Left colon (tissue), 2 donors: ENCODE measurements at regions not wholly inside any gene's neighbourhood (a gene's known extent, or its start where the extent isn't known, plus 50 kb on each side); places are given as distances from the start of the nearest gene placed in this dataset.
A peak's percentile ranks its signal among the peaks of the same experiment; 100 is the strongest.
"Not testable (repeated sequence)": the region's sequence is repeated elsewhere in the genome, so short reads cannot be mapped to it uniquely, and the experiment has no call there.

ENCODE experiments used
- ATAC-seq: fragments of 200-7000 bp; cut with Tn5 transposase; one replicate; pipeline ENCODE4 v1.9.1; 2020; ENCODE audit warnings: mild to moderate bottlenecking, moderate library complexity
- DNase-seq, 2 donors: peaks; one replicate each; pipeline ENCODE4 v3.0.0-alpha.2; 2020
- intact Hi-C, 2 donors: fragments of 100-400 bp; cut with DNase I in 1 of 2; cut with micrococcal nuclease in 1 of 2; formaldehyde crosslinking; loops; one replicate each; pipeline versions ENCODE4 v1.11.2 to v1.14.0; 2022; cut with DNase I, micrococcal nuclease
- donor health status: DM: no; HTN: no; CAD: no.
- donor health status: DM: yes; HTN: yes; CAD: no.

DNA sequence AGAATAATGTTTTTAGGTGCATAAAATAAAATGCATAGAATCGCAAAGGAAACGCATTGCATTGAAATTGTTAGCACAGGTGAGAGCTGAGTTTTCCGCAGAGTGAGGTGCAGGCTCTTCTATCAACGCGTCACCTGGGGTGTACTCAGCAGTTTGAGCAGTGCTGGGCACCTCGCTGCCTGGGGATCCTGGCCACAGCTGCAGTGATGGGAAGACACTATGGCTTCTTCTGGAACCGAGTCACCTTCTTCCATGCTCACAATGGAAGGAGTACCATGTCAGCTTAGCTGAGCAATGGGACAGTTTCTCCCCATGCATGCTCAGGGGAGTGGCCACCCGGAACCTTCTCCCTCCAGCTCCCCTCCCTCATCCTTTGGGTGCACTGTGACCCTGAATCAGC is 95.4 kb upstream of the OTOS start:
- ATAC-seq (no peak), DNase-seq (no peak)
- intact Hi-C loops: no loop called here

DNA sequence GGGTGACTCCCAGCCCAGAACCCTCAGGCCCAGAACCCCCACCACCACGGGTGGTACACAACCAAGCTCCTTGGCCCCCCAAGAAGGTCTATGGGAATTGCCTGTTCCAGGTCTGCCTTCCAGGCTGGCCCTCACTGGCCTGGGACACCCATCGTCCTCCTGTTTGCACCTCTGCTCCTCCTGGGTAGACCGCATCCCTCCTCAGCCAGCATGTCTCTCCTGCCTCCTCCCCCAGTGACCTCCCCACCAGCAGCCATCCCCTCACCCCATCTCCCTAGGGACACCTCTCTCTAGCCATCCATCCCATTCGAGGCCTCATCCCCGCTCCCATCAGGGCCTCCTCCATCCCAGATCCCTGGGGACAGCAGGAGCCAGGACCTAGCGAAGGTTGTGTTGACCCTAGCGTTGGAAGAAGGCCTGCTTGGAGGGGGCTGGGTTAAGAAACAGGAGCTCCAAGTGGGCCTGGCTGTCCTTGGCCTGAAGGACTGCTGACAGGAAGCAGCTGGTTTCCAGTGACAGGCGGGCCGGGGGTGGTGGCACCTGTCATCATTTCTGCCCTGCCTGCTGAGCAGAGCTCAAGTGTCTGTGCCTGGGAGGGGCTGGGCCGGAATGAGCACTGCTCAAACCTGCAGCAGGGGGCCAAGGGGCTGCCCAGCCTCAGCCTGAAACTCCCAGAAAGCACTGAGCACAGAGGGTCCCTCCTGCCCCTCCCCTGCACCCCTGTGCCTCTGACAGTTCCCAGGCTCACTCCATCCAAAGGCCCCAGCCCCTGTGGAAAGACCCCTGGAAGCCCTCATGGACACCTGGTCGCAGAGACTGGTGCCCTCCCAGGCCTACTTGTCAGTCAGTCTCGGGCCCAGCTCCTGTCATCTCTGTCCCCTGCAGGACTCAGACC is 96.0 kb upstream of the OTOS start:
- intact Hi-C loops: no loop called here
- DNase-seq (peak in 1 of 2 donors; percentile 19), ATAC-seq (no peak)

DNA sequence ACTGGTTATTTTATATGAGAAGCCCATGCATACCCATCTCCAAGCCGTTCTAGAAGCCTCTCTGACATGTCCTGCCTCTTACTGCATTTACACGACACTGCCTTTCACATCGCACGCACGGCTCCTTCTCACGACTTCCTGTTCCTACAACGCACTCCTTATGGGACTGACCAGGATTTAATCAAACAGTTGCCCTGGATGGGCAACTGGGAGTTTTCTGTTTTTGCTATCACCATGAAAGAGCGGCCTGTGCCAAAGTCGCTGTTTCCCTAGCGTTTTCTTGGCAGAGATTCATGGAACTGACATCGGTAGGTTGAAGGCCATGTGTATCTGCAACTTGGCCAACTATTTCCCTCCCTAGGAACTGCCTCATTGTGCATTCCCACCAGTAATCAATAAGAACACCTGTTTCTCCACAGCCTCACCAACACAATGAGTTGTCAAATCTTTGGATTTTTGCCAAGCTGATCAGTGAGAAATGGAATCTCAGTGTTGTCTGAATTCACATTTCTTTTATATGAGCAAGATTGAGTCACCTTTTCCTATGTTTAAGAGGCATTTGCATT is 97.2 kb upstream of the OTOS start:
- intact Hi-C loops: no loop called here
- ATAC-seq (no peak), DNase-seq (peak in 1 of 2 donors; percentile 18)

DNA sequence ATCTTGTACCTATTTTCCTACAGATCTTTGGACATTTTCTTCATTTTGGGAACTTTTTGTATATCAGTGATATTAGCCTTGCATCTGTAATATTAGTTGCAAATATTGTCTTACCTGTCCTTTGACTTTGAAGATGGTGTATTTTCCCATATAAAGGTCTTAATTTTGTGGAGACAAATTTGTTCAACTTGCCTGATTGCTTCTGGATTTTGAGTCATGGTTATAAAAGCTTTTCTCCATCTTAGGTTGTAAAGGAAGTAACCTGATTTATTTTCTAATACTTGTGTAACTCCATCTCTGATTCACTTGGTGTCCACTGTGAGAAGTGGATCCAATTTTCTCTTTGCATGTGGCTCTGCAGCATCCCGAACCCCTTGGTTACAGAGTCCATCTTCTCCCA is 97.7 kb upstream of the OTOS start:
- intact Hi-C loops: no loop called here
- DNase-seq (no peak), ATAC-seq (no peak)

DNA sequence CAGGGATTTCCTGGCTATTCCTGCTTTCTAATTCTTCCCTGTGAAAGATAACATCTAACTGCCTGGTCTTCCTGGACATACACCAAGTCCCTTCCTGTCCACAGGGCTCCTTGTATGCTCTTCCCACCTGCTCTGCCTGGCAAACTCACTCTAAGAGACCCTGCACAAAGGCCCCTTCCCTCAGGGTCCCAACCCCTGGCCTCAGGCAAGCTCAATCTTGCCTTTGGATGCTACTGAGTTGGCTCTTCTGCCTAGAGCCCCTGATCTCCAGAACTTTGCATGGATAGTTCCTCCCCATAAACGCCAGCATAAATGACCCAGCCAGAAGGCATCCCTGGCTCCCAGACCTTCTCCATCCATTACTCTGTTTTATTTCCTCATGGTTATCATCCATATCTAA is 98.3 kb upstream of the OTOS start:
- DNase-seq (no peak), ATAC-seq (no peak)
- intact Hi-C loops: no loop called here

DNA sequence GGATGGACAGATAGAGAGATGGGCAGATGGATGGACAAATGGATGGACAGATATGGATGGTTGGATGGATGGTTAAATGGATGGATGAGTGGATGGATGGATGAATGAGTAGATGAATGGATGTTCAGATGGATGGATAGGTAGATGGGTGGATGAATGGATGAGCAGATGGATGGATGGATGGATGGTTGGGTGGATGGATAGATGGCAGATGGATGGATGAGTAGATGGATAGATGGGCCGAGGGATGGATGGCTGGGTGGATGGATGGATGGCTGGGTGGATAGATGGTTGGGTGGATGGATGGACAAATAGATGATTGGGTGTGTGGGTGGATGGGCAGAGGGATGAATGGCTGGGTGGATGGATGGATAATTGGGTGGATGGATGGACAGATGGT is 98.9 kb upstream of the OTOS start:
- DNase-seq (no peak), ATAC-seq (no peak)
- intact Hi-C loops: no loop called here

DNA sequence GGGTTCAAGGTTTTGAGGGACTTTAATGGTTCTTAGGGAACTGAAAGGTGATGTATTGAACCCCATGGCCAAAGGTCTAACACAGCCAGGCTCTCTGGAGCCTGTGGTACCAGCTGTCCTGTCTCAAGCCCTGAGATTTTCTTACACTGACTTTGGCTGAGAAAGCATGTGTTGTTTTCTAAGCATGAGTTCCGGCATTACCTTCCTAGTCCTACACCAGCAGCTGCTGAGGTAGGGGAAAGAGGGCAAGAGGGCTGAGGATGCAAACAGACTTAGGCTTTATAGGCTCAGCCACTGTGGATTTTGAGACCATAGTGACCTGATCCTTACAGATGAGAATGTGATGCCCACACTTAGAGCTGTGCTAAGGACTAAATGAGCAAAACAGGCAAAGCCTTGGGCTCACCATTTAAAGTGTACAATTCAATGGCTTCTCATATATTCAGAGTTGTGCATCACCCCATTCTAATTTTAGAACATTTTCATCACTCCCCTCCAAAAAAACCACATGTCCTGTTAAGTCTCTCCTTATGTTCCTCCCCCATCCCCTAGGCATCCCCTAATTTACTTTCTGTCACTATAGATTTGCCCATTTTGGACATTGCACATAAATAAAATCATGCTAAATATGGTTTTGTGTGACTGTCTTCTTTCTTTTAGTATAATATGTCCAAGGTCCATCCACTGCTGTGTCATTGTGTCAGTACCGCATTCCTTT is 99.7 kb upstream of the OTOS start:
- DNase-seq: no peak
- intact Hi-C loops: no loop called here
- no peak for ATAC-seq

DNA sequence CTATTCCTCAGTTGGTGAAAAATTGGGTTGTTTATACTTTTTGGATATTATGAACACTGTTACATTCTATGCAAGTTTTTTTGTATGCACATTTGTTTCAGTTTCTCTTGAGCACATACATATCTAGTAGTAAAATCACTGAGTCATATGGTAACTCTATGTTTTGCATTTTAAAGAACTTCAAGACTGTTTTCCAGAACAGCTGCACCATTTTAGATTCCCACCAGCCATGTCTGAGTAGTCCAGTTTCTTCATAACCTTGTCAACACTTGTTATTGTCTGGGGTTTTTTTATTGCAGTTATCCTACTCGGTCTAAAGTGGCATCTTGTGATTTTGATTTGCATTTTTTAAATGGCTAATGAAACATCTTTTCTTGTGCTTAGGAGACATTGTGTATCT is 100.3 kb upstream of the OTOS start:
- ATAC-seq: no peak
- DNase-seq: no peak
- intact Hi-C loops: no loop called here

DNA sequence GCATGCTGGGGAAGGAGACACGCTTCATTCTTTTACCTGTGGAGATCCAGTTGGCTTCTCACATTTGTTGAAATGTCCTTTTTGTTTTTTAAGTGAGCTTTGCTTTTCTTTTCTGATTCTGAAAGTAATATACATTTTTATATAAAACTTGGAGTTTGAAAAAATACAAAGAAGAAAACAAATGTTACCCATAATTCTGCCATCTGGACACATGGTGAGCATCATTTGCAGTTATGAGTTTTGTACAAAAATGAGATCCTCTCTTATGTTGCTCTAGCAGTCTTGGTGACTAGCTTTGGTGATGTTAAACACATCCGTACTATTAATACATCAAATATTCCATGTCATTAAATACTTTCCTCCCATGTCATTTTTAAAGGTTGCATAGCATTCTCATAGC is 101.1 kb upstream of the OTOS start:
- ATAC-seq (no peak), DNase-seq (no peak)
- intact Hi-C loops: no loop called here

DNA sequence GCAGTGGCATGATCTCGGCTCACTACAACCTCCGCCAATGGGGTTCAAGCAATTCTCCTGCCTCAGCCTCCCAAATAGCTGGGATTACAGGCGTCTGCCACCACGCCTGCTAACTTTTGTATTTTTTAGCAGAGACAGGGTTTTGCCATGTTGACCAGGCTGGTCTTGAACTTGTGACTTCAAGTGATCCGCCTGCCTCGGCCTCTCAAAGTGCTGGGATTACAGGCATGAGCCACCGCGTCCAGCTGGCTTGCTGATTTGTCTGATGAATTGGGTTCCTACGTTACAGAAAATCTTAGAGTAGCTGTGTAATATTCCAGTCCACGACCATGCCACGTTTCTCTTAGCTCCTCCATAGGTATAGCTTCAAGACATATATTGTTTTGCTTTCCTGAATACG is 102.6 kb upstream of the OTOS start:
- DNase-seq, intact Hi-C loops, ATAC-seq: not testable (repeated sequence)

DNA sequence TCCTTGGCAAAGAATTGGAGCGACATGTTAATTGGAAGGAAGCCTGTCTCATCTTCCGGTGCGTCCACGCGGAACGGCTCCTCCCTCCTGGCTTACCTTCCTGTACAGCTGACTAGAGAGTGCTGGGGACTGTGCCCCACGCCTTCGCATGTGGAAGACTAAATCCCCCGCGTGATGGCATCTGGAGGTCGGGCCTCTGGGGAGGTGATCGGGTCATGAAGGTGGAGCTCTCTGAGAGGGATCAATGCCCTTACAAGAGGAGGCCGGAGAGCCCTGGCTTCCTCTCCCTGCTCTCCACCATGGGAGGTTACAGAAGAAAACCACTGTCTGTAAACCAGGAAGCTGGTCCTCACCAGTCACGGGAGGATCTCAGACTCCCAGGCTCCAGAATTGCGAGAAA is 104.1 kb upstream of the OTOS start:
- ATAC-seq: no peak
- no peak for DNase-seq
- intact Hi-C loops: no loop called here

DNA sequence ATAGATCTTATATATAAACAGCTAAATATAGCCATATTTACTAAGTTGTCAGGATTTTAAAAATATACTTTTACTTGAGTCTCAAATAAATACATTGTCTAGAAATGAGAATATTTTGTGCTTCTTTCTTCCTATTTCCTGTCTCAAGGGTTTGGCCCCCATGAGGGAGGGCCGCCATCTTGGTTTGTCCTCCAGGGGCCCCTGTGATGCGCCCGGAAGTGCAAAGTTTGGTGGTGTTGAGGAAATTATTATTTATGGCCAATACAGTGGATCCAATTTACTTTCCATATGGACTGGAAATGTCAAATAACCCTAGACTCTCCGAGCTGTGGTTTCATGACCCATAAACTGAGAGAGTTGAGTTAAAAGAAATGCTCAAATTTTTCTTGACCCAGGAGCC is 104.7 kb upstream of the OTOS start:
- ATAC-seq: no peak
- no peak for DNase-seq
- intact Hi-C loops: no loop called here

DNA sequence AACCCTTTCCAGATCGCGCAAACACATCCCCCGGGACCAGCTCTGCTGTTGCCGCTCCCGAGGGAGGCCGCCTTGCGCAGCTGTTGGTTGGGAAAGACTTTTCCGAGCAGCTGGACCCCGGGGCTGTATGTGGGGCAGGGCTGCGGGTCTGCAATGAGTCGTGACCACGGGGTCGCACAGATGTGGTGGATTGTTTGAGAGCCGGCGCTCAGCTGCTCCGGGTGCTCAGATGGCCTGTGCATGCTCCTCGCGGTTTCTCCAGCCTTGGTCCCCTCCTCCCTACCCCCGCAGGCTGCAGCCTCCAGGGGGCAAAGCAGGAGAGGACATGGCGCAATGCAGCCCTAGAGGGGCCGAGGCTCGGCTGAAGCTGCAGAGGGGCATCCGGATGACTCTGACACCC is 105.2 kb upstream of the OTOS start:
- DNase-seq: peak in 1 of 2 donors; percentile 16
- ATAC-seq: no peak
- intact Hi-C loops: no loop called here

DNA sequence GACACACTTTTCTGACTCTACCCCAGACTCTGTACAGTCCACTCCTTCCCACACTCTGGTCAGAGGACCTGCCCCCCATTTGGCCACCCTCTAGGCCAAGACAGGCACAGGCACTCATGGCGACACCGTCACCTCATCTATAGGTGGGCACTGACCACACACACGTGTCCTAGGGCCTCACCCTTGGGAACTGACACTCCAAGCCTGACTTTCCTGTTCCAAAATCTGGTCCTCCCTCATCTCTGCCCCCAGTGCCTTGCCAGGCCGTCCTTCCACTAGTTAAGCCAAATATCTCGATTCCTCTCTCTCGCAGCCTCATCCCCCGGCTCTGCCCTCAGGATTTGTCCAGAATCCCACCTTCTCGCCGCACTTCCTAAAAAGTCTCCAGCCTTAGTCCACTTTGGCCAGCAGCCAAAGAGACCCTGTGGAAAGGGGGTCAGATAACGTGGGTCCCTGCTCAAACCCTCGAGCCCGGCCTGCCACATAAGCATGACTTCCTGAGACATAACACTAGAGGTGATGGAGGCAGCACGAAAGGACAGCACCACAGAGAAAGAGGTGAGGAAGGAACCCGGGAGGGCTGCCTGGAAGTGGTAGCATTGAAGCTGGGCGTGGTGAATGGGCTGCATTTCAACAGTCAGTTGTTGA is 105.8 kb upstream of the OTOS start:
- peak in 1 of 2 donors; percentile 15 for DNase-seq
- no peak for ATAC-seq
- intact Hi-C loops: no loop called here

DNA sequence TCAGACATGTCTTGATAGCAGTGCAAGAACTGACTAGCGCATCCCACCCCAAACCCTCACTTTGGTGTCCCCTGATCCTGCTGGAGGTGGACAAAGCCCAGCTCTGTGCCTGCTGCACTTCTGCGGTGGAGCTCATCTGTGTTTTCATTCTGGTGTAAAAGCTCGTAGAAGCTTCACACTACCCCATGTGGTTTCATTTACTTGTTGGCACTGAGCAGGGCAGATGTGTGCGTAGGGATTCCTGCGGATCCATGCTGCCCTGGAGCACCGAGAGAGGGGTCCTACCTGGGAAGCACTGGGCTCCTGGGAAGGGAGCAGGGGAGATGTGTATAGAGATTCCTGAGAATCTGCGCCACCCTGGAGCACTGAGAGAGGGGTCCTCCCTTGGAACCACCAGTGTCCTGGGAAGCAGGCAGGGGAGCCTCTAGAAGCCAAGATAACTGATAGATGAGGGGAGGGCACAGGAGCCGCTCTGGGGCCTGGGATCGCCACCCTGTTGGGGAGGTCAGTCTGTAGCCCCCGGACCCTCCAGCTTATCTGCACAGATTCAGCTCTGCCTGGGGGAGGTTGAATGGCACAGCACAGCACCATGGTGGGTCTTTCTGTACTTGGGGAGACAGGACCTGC is 106.9 kb upstream of the OTOS start:
- intact Hi-C loops: no loop called here
- peak in 1 of 2 donors; percentile 11 for DNase-seq
- ATAC-seq: no peak

DNA sequence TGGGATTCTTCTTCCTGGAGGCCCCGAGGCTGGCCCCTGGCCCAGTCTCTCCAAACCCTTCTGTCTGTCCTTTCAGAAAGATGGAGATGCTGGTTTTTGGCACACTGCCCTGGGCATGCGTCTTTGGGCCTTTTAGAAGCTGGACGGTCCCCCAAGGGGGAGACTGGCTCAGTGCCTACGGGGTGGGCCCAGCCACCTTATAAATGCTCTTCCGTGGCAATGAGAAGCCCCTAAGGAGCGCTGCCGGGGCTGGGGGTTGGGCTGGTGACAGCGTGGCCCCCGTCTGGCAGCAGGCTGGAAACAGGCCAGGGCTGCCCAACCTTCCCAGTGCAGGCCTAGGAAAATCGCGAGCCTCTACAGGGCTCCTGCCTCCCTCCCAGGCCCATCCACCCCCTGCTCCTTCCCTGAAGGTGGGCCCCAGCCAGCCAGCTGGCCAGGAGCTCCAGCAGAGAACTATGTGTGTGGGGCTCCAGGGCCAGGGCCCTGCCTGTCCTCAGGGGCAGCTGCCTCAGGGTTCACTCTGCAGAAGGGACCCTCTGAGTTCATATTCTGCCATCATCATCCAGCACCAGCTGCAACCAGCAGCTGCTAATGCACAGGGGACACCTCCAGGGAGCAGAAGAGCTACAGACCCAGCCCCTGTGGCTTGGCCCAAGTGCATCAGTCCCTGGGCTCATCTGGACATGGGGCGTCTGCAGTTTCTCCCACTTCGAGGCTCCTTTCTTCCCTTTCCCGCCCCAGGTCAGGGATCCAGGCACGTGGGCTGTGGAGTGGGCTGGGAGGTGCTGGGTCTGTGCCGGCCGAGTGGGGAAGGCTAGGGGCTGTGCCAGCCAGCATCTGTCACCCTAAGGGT is 107.6 kb upstream of the OTOS start:
- intact Hi-C loops: no loop called here
- DNase-seq (peak in 1 of 2 donors; percentile 12), ATAC-seq (no peak)

DNA sequence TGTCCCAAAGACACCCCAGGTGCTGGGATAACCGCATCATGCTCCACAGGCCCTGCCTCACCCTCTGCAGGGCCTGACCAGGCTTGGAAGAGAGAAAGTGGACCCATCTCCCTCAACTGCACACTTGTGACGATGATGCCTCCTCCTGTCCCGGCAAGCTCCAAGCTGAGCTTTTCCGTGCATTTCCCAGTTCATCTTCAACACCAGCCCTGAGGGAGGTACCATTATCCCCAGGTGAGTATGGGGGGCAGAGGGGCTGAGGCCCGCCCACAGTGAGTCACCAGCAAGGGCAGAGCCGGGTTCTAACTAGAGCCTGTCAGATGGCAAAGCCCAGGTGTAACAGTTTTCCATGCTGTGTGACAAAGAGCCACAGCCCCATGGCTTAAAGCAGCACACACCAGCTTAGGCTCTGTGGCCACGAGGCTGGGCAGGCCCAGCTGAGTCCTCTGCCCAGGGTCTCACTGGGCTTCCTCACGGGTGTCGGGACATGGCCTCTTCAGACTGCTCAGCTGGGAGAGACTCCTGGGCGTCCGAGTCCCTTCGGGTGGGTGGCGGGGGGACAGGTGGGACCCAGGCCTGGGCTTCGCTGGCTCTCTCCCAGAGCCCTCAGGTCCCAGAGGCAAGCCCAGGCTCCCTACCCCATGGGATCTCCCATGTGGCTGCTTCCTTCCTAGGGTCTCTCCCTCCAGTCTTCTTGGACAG is 108.4 kb upstream of the OTOS start:
- ATAC-seq (no peak), DNase-seq (peak in 1 of 2 donors; percentile 12)
- intact Hi-C loops: no loop called here
